ENCODE measurements at regions not wholly inside any gene's neighbourhood (a gene's known extent, or its start where the extent isn't known, plus 50 kb on each side); places are given as distances from the start of the nearest gene placed in this dataset.

DNA sequence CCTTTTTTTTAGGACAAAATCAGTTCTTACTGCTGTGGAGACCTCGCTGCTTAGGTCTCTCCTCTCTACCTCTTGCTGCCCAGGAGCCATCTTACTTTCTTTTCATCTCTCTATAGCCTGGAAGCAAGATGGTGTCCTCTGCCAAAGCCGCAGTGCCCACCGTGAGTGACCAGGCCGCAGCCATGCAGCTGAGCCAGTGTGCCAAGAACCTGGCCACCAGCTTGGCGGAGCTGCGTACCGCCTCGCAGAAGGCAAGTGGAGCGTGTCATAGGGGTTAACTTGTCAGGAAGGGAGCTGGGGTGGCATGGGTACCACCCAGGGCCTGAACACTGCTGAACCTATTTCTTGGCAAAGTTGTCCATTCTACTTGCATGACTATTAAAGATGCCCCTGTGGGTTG, 320.3 kb upstream of the TPM1 start:
- Histone ChIP-seq H3K9me3 (no peaks in the 10 kb centered on the region), H3K27ac (no peak overlapping the region), H3K27me3 (no peaks in the 10 kb centered on the region), H3K36me3 (peaks cover 49% of the 10 kb centered on the region), H3K4me1 (no peaks in the 10 kb centered on the region), H3K4me3 (no peak overlapping the region)
- TF ChIP-seq, protein P1, sequence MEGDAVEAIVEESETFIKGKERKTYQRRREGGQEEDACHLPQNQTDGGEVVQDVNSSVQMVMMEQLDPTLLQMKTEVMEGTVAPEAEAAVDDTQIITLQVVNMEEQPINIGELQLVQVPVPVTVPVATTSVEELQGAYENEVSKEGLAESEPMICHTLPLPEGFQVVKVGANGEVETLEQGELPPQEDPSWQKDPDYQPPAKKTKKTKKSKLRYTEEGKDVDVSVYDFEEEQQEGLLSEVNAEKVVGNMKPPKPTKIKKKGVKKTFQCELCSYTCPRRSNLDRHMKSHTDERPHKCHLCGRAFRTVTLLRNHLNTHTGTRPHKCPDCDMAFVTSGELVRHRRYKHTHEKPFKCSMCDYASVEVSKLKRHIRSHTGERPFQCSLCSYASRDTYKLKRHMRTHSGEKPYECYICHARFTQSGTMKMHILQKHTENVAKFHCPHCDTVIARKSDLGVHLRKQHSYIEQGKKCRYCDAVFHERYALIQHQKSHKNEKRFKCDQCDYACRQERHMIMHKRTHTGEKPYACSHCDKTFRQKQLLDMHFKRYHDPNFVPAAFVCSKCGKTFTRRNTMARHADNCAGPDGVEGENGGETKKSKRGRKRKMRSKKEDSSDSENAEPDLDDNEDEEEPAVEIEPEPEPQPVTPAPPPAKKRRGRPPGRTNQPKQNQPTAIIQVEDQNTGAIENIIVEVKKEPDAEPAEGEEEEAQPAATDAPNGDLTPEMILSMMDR (IDR thresholded peaks at IDR 0.05): no peak
- no peak for DNase-seq (ENCODE audit: low spot score)

DNA sequence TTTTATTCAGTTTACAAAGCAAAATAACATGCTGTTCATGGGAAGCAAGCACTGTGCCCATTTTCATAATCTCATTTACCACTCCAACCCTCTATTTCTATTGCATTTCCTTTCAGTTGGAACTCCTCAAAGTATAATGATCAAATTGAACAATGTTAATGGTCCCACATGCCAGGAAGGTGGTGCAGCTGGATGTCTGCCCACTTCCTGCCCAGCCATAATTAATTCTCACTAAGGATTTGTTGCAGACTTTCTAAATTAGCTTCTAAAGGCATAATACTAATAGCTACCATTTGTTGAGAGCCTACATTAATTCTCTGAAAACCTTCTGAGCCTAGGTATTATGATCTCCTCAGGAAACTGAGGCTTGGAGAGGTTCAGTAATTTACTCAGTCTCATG, 316.1 kb upstream of the TPM1 start:
- Histone ChIP-seq H3K36me3 (peaks cover 32% of the 10 kb centered on the region), H3K4me1 (no peaks in the 10 kb centered on the region), H3K4me3 (no peak overlapping the region), H3K9me3 (no peaks in the 10 kb centered on the region), H3K27ac (no peak overlapping the region), H3K27me3 (no peaks in the 10 kb centered on the region)
- no peak for DNase-seq (ENCODE audit: low spot score)
- TF ChIP-seq, protein P1 (IDR thresholded peaks at IDR 0.05): no peak

DNA sequence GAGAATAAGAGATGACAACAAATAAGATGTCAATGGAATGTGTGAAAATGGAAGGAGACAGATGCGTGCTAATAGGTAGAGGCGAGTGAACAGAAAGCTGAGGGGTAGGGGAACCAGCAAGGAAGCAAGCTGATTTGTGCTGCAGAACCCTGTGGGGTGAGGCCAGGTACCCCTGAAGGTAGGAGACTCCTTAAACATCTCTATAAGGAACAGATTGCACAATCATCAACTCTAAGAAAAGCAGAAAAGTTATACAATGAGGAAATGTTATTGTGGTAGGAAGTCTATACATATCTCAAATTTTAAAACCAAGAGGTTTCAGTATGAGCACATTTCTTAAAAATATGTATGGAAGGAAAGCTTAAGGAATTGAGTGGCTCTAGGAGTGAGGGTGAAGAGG, 315.0 kb upstream of the TPM1 start:
- no peak for DNase-seq (ENCODE audit: low spot score)
- no peak overlapping the region for H3K27ac ChIP-seq
- TF ChIP-seq, protein P1 (IDR thresholded peaks at IDR 0.05): no peak

DNA sequence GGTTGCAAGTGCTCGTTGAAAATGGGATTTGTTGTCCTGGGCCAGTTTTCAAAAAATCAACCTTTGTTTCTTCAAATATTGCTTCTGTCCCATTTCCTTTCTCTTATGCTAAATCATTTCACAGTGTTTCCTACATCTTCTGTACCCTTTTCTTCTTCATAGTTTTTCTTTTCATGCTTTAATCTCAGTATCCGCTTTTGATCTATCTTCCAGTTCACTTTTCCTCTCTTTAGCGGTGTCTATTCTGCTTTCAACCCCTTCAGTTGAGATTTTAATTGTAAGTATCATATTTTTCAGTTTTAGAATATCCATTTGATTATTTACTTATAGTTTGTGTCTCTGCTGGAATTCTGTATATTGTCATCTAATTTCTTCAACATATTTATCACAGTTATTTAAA, 311.7 kb upstream of the TPM1 start:
- no peaks in the 10 kb centered on the region for H3K9me3 ChIP-seq
- no peak for DNase-seq (ENCODE audit: low spot score)

More for the DNA sequence above, 315.0 kb upstream of the TPM1 start:
- Histone ChIP-seq H3K36me3 (peaks cover 29% of the 10 kb centered on the region), H3K4me1 (no peaks in the 10 kb centered on the region), H3K27me3 (no peaks in the 10 kb centered on the region), H3K4me3 (no peak overlapping the region), H3K9me3 (no peaks in the 10 kb centered on the region)

DNA sequence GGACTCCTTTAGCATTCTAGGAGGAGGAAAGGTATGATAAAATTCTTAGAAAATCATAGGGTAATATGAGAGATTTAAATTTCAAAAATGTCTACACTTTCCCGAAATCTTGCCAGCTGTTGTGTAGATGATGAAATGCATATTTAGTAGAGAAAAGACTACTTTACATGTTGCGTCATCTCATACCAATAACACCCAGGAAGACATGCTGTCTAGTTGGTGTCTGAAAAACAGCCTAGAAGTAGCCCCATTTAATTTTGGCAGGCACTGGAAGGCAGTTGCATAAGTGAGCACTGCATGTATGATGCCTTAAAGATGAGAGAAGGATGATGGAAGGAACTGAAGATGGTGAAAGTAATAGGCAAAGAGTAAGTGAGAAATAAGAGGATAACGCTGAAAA, 310.5 kb upstream of the TPM1 start:
- no peak for DNase-seq (ENCODE audit: low spot score)
- H3K27ac ChIP-seq: no peak overlapping the region
- H3K27me3 ChIP-seq: no peaks in the 10 kb centered on the region
- H3K9me3 ChIP-seq: no peaks in the 10 kb centered on the region
- H3K4me3 ChIP-seq: no peak overlapping the region
- no peaks in the 10 kb centered on the region for H3K4me1 ChIP-seq
- TF ChIP-seq, protein P1 (IDR thresholded peaks at IDR 0.05): no peak
- H3K36me3 ChIP-seq: peaks cover 6% of the 10 kb centered on the region

More for the DNA sequence above, 311.7 kb upstream of the TPM1 start:
- TF ChIP-seq, protein P1 (IDR thresholded peaks at IDR 0.05): no peak
- H3K4me3 ChIP-seq: no peak overlapping the region
- H3K27me3 ChIP-seq: no peaks in the 10 kb centered on the region
- no peaks in the 10 kb centered on the region for H3K4me1 ChIP-seq
- no peak overlapping the region for H3K27ac ChIP-seq
- peaks cover 7% of the 10 kb centered on the region for H3K36me3 ChIP-seq

DNA sequence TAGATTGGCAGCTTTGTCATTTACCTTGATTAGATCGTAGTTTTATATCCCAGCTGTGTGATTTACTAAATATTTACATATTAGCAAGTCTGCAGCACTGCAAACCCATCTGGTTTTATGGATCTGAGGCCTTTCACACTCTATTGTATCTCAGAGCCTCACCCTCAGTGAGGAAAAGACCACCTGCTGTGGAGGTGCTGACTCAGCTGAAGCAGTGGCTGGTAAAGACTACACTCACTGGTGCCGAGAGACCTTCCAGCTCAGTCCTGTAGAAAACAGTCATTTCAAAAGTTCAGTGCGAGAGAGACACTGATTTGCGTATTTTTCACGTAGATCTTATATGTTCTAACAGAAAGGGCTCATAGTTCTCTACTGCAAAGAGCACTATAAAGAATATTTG, 307.8 kb upstream of the TPM1 start:
- no peak overlapping the region for H3K27ac ChIP-seq
- H3K4me1 ChIP-seq: no peaks in the 10 kb centered on the region
- no peak overlapping the region for H3K4me3 ChIP-seq
- DNase-seq (ENCODE audit: low spot score): no peak
- no peaks in the 10 kb centered on the region for H3K9me3 ChIP-seq
- TF ChIP-seq, protein P1 (IDR thresholded peaks at IDR 0.05): no peak
- peaks cover 12% of the 10 kb centered on the region for H3K36me3 ChIP-seq
- no peaks in the 10 kb centered on the region for H3K27me3 ChIP-seq

Data from right atrium auricular region (tissue), 2 donors.